ENCODE measurements at regions not wholly inside any gene's neighbourhood (a gene's known extent, or its start where the extent isn't known, plus 50 kb on each side); places are given as distances from the start of the nearest gene placed in this dataset.

GRCh38 chr18:47512726-47513435, 261.4 kb upstream of the SKOR2 start:
- H3K4me3 ChIP-seq, result no peak overlapping the region
- H3K27ac ChIP-seq, result no peak overlapping the region
- no peak for ATAC-seq (ENCODE audit: insufficient number of reproducible peaks, low FRiP score, low read depth)
- no peak for DNase-seq (ENCODE audit: low spot score)
- H3K27me3 ChIP-seq (replicated peaks; ENCODE audit: insufficient read depth), result no peaks in the 10 kb centered on the region
- no peak for TF ChIP-seq CTCF (IDR thresholded peaks at IDR 0.05)
- no peaks in the 10 kb centered on the region for H3K9me3 ChIP-seq
- no peaks in the 10 kb centered on the region for H3K4me1 ChIP-seq (ENCODE audit: control insufficient read depth in 1 of 2, low read depth in 2 of 2)
- no peaks in the 10 kb centered on the region for H3K36me3 ChIP-seq

GRCh38 chr18:47512056-47512455, 260.6 kb upstream of the SKOR2 start:
- Histone ChIP-seq H3K4me3 (no peak overlapping the region), H3K36me3 (no peaks in the 10 kb centered on the region), H3K9me3 (no peaks in the 10 kb centered on the region), H3K4me1 (ENCODE audit: control insufficient read depth in 1 of 2, low read depth in 2 of 2) (no peaks in the 10 kb centered on the region), H3K27me3 (replicated peaks; ENCODE audit: insufficient read depth) (no peaks in the 10 kb centered on the region), H3K27ac (no peak overlapping the region)
- ATAC-seq (ENCODE audit: insufficient number of reproducible peaks, low FRiP score, low read depth) (no peak), DNase-seq (ENCODE audit: low spot score) (no peak)
- TF ChIP-seq CTCF (IDR thresholded peaks at IDR 0.05), result no peak

GRCh38 chr18:47510831-47511230, 259.4 kb upstream of the SKOR2 start:
- Histone ChIP-seq H3K9me3 (no peaks in the 10 kb centered on the region), H3K4me3 (no peak overlapping the region), H3K4me1 (ENCODE audit: control insufficient read depth in 1 of 2, low read depth in 2 of 2) (no peaks in the 10 kb centered on the region), H3K27ac (no peak overlapping the region), H3K36me3 (no peaks in the 10 kb centered on the region), H3K27me3 (replicated peaks; ENCODE audit: insufficient read depth) (no peaks in the 10 kb centered on the region)
- TF ChIP-seq CTCF (IDR thresholded peaks at IDR 0.05), result no peak
- ATAC-seq (ENCODE audit: insufficient number of reproducible peaks, low FRiP score, low read depth) (no peak), DNase-seq (ENCODE audit: low spot score) (no peak)

- Histone ChIP-seq H3K4me1 (ENCODE audit: control insufficient read depth in 1 of 2, low read depth in 2 of 2) (no peaks in the 10 kb centered on the region), H3K36me3 (no peaks in the 10 kb centered on the region), H3K27me3 (replicated peaks; ENCODE audit: insufficient read depth) (no peaks in the 10 kb centered on the region), H3K9me3 (no peaks in the 10 kb centered on the region), H3K4me3 (no peak overlapping the region), H3K27ac (no peak overlapping the region)
- no peak for DNase-seq (ENCODE audit: low spot score)
- ATAC-seq (ENCODE audit: insufficient number of reproducible peaks, low FRiP score, low read depth), result no peak
- TF ChIP-seq CTCF (IDR thresholded peaks at IDR 0.05), result no peak
These were observed 256.2 kb upstream of the SKOR2 start for GRCh38 chr18:47507651-47508050.

- ATAC-seq (ENCODE audit: insufficient number of reproducible peaks, low FRiP score, low read depth) (no peak), DNase-seq (ENCODE audit: low spot score) (no peak)
- H3K9me3 ChIP-seq, result no peaks in the 10 kb centered on the region
- no peaks in the 10 kb centered on the region for H3K36me3 ChIP-seq
- H3K4me1 ChIP-seq (ENCODE audit: control insufficient read depth in 1 of 2, low read depth in 2 of 2), result no peaks in the 10 kb centered on the region
- TF ChIP-seq CTCF (IDR thresholded peaks at IDR 0.05), result no peak
- no peaks in the 10 kb centered on the region for H3K27me3 ChIP-seq (replicated peaks; ENCODE audit: insufficient read depth)
- H3K4me3 ChIP-seq, result no peak overlapping the region
- no peak overlapping the region for H3K27ac ChIP-seq
These were observed 255.4 kb upstream of the SKOR2 start for GRCh38 chr18:47506897-47507296.

All from thoracic aorta (tissue), 2 donors.